Gastroesophageal sphincter (tissue), 4 donors: ENCODE measurements at regions not wholly inside any gene's neighbourhood (a gene's known extent, or its start where the extent isn't known, plus 50 kb on each side); places are given as distances from the start of the nearest gene placed in this dataset.
"Not testable (repeated sequence)": the region's sequence is repeated elsewhere in the genome, so short reads cannot be mapped to it uniquely, and the experiment has no call there.

Experiments used
- ATAC-seq: fragments of 150-250 bp; one replicate; pipeline ENCODE4 v1.9.1; 2016; ENCODE audit warnings: mild to moderate bottlenecking, moderate library complexity
- H3K27ac ChIP-seq, 4 donors: fragments of 200-600 bp; sonication (generic) in 3 of 4; 1 replicate in 3 of 4; 2 replicates in 1 of 4; pipeline ENCODE4 v1.5.1; 2016 to 2019
- H3K27me3 ChIP-seq: fragments of 200-600 bp; sonication (generic); one replicate; pipeline ENCODE4 v1.5.1; 2019
- H3K36me3 ChIP-seq, 2 donors: fragments of 200-600 bp; sonication (generic); one replicate each; pipeline ENCODE4 v1.5.1; 2019; ENCODE audit warnings: control low read depth in 1 of 2
- H3K4me1 ChIP-seq, 3 donors: fragments of 200-600 bp; sonication (generic); 1 replicate in 2 of 3; 2 replicates in 1 of 3; pipeline ENCODE4 v1.5.1; 2016 to 2019; ENCODE audit warnings: control low read depth in 2 of 3
- H3K4me3 ChIP-seq, 2 donors: fragments of 200-600 bp; sonication (generic); one replicate each; pipeline ENCODE4 v1.5.1; 2019; ENCODE audit warnings: mild to moderate bottlenecking in 1 of 2, moderate library complexity in 1 of 2
- H3K9me3 ChIP-seq, 3 donors: fragments of 200-600 bp; sonication (generic); one replicate each; pipeline ENCODE4 v1.5.1; 2017 to 2019; ENCODE audit warnings: control low read depth in 2 of 3
- CTCF ChIP-seq, 4 experiments: fragments of 200-600 bp in 2 of 4; fragments of 450-650 bp in 2 of 4; sonication (generic) in 1 of 4; IDR thresholded peaks; one replicate each; pipeline ENCODE4 v1.5.1; 2017 to 2019; ENCODE audit warnings: antibody characterized with exemption in 4 of 4, mild to moderate bottlenecking in 2 of 4, moderate library complexity in 2 of 4
- EP300 ChIP-seq: sonication (generic); formaldehyde crosslinking; IDR thresholded peaks from one replicate; pipeline ENCODE4 v1.6.1; 2017; ENCODE audit warnings: antibody characterized with exemption, mild to moderate bottlenecking
- POLR2A ChIP-seq, 2 donors: fragments of 450-650 bp; IDR thresholded peaks; one replicate each; pipeline ENCODE4 v1.6.1; 2017; ENCODE audit warnings: antibody characterized with exemption in 2 of 2, mild to moderate bottlenecking in 2 of 2, moderate library complexity in 1 of 2
- POLR2AphosphoS5 ChIP-seq: sonication (generic); formaldehyde crosslinking; IDR thresholded peaks from one replicate; pipeline ENCODE4 v1.6.1; 2017; ENCODE audit warnings: antibody characterized with exemption
- WGBS, 2 donors: methylation state at CpG; one replicate each; pipeline ENCODE4 v1.1.5; 2018; ENCODE audit warnings: low coverage in 1 of 2; 5-methylcytosine and 5-hydroxymethylcytosine counted together

- Histone ChIP-seq H3K4me1 (no peaks in the 10 kb centered on the region), H3K36me3 (no peaks in the 10 kb centered on the region), H3K27ac (no peak overlapping the region), H3K4me3 (no peak overlapping the region), H3K27me3 (no peaks in the 10 kb centered on the region), H3K9me3 (no peaks in the 10 kb centered on the region)
- 38 to 67% methylated on average over 2 to 3 of the region's 3 CpGs for WGBS, 2 donors
- no peak for ATAC-seq
- TF ChIP-seq CTCF (IDR thresholded peaks at IDR 0.05) (no peak), POLR2A (IDR thresholded peaks at IDR 0.05) (no peak), POLR2AphosphoS5 (no peak), EP300 (no peak)
These were observed 609.4 kb upstream of the SOX9 start for GRCh38 chr17:71511266-71511995.

DNA sequence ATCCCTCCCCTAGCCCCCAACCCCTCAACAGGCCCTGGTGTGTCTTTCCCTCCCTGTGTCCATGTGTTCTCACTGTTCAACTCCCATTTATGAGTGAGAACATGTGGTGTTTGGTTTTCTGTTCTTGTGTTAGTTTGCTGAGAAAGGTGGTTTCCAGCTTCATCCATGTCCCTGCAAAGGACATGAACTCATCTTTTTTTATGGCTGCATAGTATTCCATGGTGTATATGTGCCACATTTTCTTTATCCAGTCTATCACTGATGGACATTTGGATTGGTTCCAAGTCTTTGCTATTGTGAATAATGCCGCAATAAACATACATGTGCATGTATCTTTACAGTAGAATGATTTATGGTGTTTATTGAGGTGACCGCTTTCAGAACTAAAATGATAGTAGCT is 607.1 kb upstream of the SOX9 start:
- H3K36me3 ChIP-seq, H3K27me3 ChIP-seq, H3K4me1 ChIP-seq, ATAC-seq, H3K27ac ChIP-seq, H3K9me3 ChIP-seq, H3K4me3 ChIP-seq: not testable (repeated sequence)
- 93 to 100% methylated on average over 2 of the region's 2 CpGs for WGBS, 2 donors

DNA sequence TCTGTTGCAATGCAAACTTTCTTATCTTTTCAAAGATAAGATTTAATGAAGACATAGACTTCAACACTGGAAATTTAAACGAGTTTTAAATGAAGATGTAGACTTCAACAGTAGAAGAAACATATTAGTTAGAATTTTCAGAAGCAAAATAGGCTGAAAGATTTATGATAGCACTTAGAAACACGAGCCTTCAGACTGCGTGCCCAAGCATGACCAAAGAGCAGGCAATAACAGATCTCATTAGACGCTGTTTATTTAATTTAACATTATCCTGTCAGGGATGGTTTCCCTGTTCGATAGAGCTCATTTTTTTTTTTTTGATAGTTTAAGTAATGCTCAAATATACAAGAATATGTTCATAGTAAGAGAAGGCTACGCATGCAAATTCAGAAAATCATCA is 604.7 kb upstream of the SOX9 start:
- H3K4me3 ChIP-seq = no peak overlapping the region
- ATAC-seq = no peak
- WGBS, 2 donors = 31 to 36% methylated on average over 5 to 6 of the region's 6 CpGs
- no peaks in the 10 kb centered on the region for H3K36me3 ChIP-seq
- H3K4me1 ChIP-seq = no peaks in the 10 kb centered on the region
- TF ChIP-seq EP300 (no peak), POLR2A (IDR thresholded peaks at IDR 0.05) (no peak), CTCF (IDR thresholded peaks at IDR 0.05) (no peak), POLR2AphosphoS5 (no peak)
- no peak overlapping the region for H3K27ac ChIP-seq
- no peaks in the 10 kb centered on the region for H3K9me3 ChIP-seq
- no peaks in the 10 kb centered on the region for H3K27me3 ChIP-seq

DNA sequence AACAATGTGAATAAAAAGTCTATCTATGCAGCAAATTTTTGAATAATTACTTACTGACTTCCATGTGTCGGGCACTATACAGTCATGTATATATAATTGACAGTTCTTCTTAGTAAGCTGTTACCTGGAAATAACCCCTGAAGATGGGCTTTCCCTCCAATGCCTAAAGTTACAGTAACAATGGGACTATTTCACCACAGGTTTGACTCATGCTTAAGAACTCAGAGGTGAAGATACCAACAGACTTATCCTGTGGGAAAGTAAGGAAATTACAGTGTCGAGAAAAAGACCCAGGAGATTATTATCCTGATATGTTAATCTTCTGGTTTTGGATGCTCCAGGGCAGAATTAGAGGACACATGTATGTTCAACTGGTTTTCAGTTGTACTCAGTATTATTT is 601.5 kb upstream of the SOX9 start:
- TF ChIP-seq POLR2A (IDR thresholded peaks at IDR 0.05) (no peak), EP300 (no peak), CTCF (IDR thresholded peaks at IDR 0.05) (no peak), POLR2AphosphoS5 (no peak)

GRCh38 chr17:71521724-71522123 is 599.1 kb upstream of the SOX9 start:
- WGBS, 2 donors = 50 to 100% methylated on average over 1 to 2 of the region's 2 CpGs
- TF ChIP-seq POLR2AphosphoS5 = no peak
- TF ChIP-seq POLR2A (IDR thresholded peaks at IDR 0.05) = no peak
- TF ChIP-seq EP300 = no peak
- no peak for TF ChIP-seq CTCF (IDR thresholded peaks at IDR 0.05)
- no peaks in the 10 kb centered on the region for H3K36me3 ChIP-seq
- no peak overlapping the region for H3K27ac ChIP-seq
- H3K4me3 ChIP-seq = no peak overlapping the region
- no peaks in the 10 kb centered on the region for H3K9me3 ChIP-seq
- H3K4me1 ChIP-seq = no peaks in the 10 kb centered on the region
- ATAC-seq = no peak
- no peaks in the 10 kb centered on the region for H3K27me3 ChIP-seq

More for the DNA sequence above, 601.5 kb upstream of the SOX9 start:
- Histone ChIP-seq H3K4me1 (no peaks in the 10 kb centered on the region), H3K27ac (no peak overlapping the region), H3K27me3 (no peaks in the 10 kb centered on the region), H3K9me3 (no peaks in the 10 kb centered on the region), H3K4me3 (no peak overlapping the region), H3K36me3 (no peaks in the 10 kb centered on the region)
- ATAC-seq = no peak
- 69 to 95% methylated on average over 2 of the region's 2 CpGs for WGBS, 2 donors
